ENCODE measurements at regions not wholly inside any gene's neighbourhood (a gene's known extent, or its start where the extent isn't known, plus 50 kb on each side); places are given as distances from the start of the nearest gene placed in this dataset.

DNA sequence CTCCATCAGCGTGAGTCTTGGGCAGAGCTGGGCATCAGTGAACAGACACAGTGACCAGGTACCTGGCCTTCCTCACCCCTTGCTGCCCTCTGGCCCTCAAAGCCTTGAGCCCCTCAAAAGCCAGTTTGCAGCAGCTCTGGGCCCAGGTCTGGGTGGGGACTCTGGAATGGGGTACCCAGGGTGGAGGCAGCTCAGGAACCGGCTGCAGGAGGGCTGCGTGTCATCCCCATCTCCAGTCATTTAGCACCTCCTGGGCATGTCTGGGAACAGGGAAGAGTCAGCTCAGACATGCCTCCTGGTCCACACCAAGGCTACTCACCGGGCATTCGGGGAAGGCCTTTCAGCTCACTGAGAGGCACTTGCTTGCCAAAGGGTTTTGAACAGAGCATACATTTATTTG lies 503.3 kb downstream of the TCERG1L start:
- Histone ChIP-seq H3K27ac (ENCODE audit: low read depth, low read length, poor library complexity, severe bottlenecking) (no peak overlapping the region), H3K9me2 (ENCODE audit: low read depth, low read length) (no peaks in the 10 kb centered on the region), H3K9me3 (ENCODE audit: low read length) (no peaks in the 10 kb centered on the region), H2AFZ (ENCODE audit: low read length) (no peak overlapping the region), H3K27me3 (ENCODE audit: insufficient read depth, low read length) (no peaks in the 10 kb centered on the region), H3K4me3 (ENCODE audit: low read depth, low read length, poor library complexity, severe bottlenecking) (no peak overlapping the region), H3K9ac (ENCODE audit: low read length) (no peak overlapping the region), H3F3A (ENCODE audit: insufficient read depth, low read length) (no peaks in the 10 kb centered on the region), H3K4me1 (ENCODE audit: insufficient read depth, low read length, severe bottlenecking) (no peaks in the 10 kb centered on the region), H3K4me2 (ENCODE audit: low read length) (no peak overlapping the region), H4K20me1 (ENCODE audit: insufficient read depth, low read length) (no peaks in the 10 kb centered on the region), H3K36me3 (ENCODE audit: insufficient read depth, low read length) (no peaks in the 10 kb centered on the region), H3K79me2 (ENCODE audit: insufficient read depth, low read length) (no peaks in the 10 kb centered on the region)
- TF ChIP-seq EZH2 (IDR thresholded peaks at IDR 0.05; ENCODE audit: borderline replicate concordance, low read length): no peak
- TF ChIP-seq, protein P1, sequence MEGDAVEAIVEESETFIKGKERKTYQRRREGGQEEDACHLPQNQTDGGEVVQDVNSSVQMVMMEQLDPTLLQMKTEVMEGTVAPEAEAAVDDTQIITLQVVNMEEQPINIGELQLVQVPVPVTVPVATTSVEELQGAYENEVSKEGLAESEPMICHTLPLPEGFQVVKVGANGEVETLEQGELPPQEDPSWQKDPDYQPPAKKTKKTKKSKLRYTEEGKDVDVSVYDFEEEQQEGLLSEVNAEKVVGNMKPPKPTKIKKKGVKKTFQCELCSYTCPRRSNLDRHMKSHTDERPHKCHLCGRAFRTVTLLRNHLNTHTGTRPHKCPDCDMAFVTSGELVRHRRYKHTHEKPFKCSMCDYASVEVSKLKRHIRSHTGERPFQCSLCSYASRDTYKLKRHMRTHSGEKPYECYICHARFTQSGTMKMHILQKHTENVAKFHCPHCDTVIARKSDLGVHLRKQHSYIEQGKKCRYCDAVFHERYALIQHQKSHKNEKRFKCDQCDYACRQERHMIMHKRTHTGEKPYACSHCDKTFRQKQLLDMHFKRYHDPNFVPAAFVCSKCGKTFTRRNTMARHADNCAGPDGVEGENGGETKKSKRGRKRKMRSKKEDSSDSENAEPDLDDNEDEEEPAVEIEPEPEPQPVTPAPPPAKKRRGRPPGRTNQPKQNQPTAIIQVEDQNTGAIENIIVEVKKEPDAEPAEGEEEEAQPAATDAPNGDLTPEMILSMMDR (IDR thresholded peaks at IDR 0.05; ENCODE audit: low read length): no peak

DNA sequence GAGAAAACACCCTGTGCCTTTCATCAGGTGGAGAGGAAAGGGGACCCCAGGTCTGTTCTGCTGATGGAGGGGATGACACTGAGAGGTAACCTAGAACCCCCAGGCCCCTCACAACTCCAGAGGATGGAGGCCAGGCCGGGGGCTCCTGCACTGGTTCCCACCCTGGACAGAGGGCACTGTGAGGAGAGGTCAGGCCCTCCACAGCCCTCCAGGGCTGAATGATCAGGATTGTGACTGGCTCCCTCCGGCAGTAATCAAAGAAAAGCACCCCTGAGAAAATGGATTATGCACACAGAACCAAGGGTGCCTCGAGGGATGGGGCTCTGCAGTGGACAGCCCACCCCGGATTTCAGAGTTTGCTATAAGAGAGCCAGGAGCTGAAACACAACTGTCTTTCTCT lies 502.8 kb downstream of the TCERG1L start:
- Histone ChIP-seq H2AFZ (ENCODE audit: low read length) (no peak overlapping the region), H3K9me3 (ENCODE audit: low read length) (no peaks in the 10 kb centered on the region), H3K9me2 (ENCODE audit: low read depth, low read length) (no peaks in the 10 kb centered on the region), H3F3A (ENCODE audit: insufficient read depth, low read length) (no peaks in the 10 kb centered on the region), H3K4me2 (ENCODE audit: low read length) (no peak overlapping the region), H3K27ac (ENCODE audit: low read depth, low read length, poor library complexity, severe bottlenecking) (no peak overlapping the region), H3K36me3 (ENCODE audit: insufficient read depth, low read length) (no peaks in the 10 kb centered on the region), H4K20me1 (ENCODE audit: insufficient read depth, low read length) (no peaks in the 10 kb centered on the region), H3K9ac (ENCODE audit: low read length) (no peak overlapping the region), H3K4me1 (ENCODE audit: insufficient read depth, low read length, severe bottlenecking) (no peaks in the 10 kb centered on the region), H3K79me2 (ENCODE audit: insufficient read depth, low read length) (no peaks in the 10 kb centered on the region), H3K4me3 (ENCODE audit: low read depth, low read length, poor library complexity, severe bottlenecking) (no peak overlapping the region), H3K27me3 (ENCODE audit: insufficient read depth, low read length) (no peaks in the 10 kb centered on the region)
- TF ChIP-seq, protein P1 (IDR thresholded peaks at IDR 0.05; ENCODE audit: low read length): no peak
- no peak for TF ChIP-seq EZH2 (IDR thresholded peaks at IDR 0.05; ENCODE audit: borderline replicate concordance, low read length)

DNA sequence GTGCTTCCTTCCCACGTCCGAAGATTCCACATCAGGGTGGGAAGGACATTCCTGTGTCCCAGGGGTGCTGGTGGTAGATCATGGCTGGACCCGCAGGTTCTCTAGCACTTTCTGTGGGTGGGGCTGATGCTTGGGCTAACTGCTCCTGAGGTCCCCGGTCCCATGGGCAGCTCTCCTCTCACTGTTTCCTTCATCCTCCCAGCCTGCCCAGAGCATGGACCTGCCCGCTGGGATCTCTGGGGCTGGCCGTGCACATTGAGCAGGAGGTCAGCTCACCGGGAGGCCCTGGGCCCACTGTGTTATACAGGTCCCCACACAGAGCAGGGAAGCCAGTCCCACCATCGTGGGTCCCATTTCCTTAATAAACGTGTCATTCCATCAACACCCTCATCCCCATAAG lies 502.3 kb downstream of the TCERG1L start:
- Histone ChIP-seq H3K4me1 (ENCODE audit: insufficient read depth, low read length, severe bottlenecking) (no peaks in the 10 kb centered on the region), H3K9me2 (ENCODE audit: low read depth, low read length) (no peaks in the 10 kb centered on the region), H3K36me3 (ENCODE audit: insufficient read depth, low read length) (no peaks in the 10 kb centered on the region), H3K4me3 (ENCODE audit: low read depth, low read length, poor library complexity, severe bottlenecking) (no peak overlapping the region), H4K20me1 (ENCODE audit: insufficient read depth, low read length) (no peaks in the 10 kb centered on the region), H3K9ac (ENCODE audit: low read length) (no peak overlapping the region), H3K79me2 (ENCODE audit: insufficient read depth, low read length) (no peaks in the 10 kb centered on the region), H3K27me3 (ENCODE audit: insufficient read depth, low read length) (no peaks in the 10 kb centered on the region), H3K4me2 (ENCODE audit: low read length) (no peak overlapping the region), H3K27ac (ENCODE audit: low read depth, low read length, poor library complexity, severe bottlenecking) (no peak overlapping the region), H3K9me3 (ENCODE audit: low read length) (no peaks in the 10 kb centered on the region), H3F3A (ENCODE audit: insufficient read depth, low read length) (no peaks in the 10 kb centered on the region), H2AFZ (ENCODE audit: low read length) (no peak overlapping the region)
- no peak for TF ChIP-seq EZH2 (IDR thresholded peaks at IDR 0.05; ENCODE audit: borderline replicate concordance, low read length)
- TF ChIP-seq, protein P1 (IDR thresholded peaks at IDR 0.05; ENCODE audit: low read length): no peak
